Esophagus squamous epithelium (tissue), 4 donors: ENCODE measurements at regions not wholly inside any gene's neighbourhood (a gene's known extent, or its start where the extent isn't known, plus 50 kb on each side); places are given as distances from the start of the nearest gene placed in this dataset.

Experiments used
- CTCF ChIP-seq, 6 experiments: fragments of 450-650 bp in 4 of 6; fragments of 200-600 bp in 2 of 6; sonication (generic) in 2 of 6; IDR thresholded peaks; one replicate each; pipeline ENCODE4 v1.5.1; 2016 to 2019; ENCODE audit warnings: antibody characterized with exemption in 6 of 6, mild to moderate bottlenecking in 4 of 6, moderate library complexity in 4 of 6
- POLR2A ChIP-seq, 4 donors: fragments of 450-650 bp; IDR thresholded peaks; one replicate each; pipeline ENCODE4 v1.6.1; 2017; ENCODE audit warnings: antibody characterized with exemption in 4 of 4, mild to moderate bottlenecking in 4 of 4, moderate library complexity in 3 of 4

- TF ChIP-seq CTCF (IDR thresholded peaks at IDR 0.05), result no peak
- no peak for TF ChIP-seq POLR2A (IDR thresholded peaks at IDR 0.05)
Observed at GRCh38 chr4:31908261-31908660, 1188.1 kb downstream of the PCDH7 start.
